Peyer's patch (tissue), 4 donors: ENCODE measurements at regions not wholly inside any gene's neighbourhood (a gene's known extent, or its start where the extent isn't known, plus 50 kb on each side); places are given as distances from the start of the nearest gene placed in this dataset.

Experiments
- POLR2A ChIP-seq, 2 donors: fragments of 450-650 bp; IDR thresholded peaks; one replicate each; pipeline ENCODE4 v1.5.1; 2017; ENCODE audit warnings: antibody characterized with exemption in 2 of 2, mild to moderate bottlenecking in 2 of 2, moderate library complexity in 2 of 2
- TF ChIP-seq, protein P1 (sequence below), 6 experiments: fragments of 450-650 bp in 4 of 6; fragments of 200-600 bp in 2 of 6; sonication (generic) in 1 of 6; IDR thresholded peaks; one replicate each; pipeline ENCODE4 v1.5.1; 2017 to 2019; ENCODE audit warnings: antibody characterized with exemption in 6 of 6, mild to moderate bottlenecking in 3 of 6, moderate library complexity in 1 of 6

GRCh38 chr20:56994006-56994405 lies 272.4 kb downstream of the BMP7 start:
- TF ChIP-seq, protein P1, sequence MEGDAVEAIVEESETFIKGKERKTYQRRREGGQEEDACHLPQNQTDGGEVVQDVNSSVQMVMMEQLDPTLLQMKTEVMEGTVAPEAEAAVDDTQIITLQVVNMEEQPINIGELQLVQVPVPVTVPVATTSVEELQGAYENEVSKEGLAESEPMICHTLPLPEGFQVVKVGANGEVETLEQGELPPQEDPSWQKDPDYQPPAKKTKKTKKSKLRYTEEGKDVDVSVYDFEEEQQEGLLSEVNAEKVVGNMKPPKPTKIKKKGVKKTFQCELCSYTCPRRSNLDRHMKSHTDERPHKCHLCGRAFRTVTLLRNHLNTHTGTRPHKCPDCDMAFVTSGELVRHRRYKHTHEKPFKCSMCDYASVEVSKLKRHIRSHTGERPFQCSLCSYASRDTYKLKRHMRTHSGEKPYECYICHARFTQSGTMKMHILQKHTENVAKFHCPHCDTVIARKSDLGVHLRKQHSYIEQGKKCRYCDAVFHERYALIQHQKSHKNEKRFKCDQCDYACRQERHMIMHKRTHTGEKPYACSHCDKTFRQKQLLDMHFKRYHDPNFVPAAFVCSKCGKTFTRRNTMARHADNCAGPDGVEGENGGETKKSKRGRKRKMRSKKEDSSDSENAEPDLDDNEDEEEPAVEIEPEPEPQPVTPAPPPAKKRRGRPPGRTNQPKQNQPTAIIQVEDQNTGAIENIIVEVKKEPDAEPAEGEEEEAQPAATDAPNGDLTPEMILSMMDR (IDR thresholded peaks at IDR 0.05), result no peak
- no peak for TF ChIP-seq POLR2A (IDR thresholded peaks at IDR 0.05)
